NCI-H187 treated with DMSO at 0.1 percent for 48 hours (cell line): ENCODE measurements at regions not wholly inside any gene's neighbourhood (a gene's known extent, or its start where the extent isn't known, plus 50 kb on each side); places are given as distances from the start of the nearest gene placed in this dataset.
"Not testable (repeated sequence)": the region's sequence is repeated elsewhere in the genome, so short reads cannot be mapped to it uniquely, and the experiment has no call there.

Source experiments
- DNase-seq: peaks from one replicate; lab custom pipeline; 2025; lab: John Stamatoyannopoulos, UW

DNA sequence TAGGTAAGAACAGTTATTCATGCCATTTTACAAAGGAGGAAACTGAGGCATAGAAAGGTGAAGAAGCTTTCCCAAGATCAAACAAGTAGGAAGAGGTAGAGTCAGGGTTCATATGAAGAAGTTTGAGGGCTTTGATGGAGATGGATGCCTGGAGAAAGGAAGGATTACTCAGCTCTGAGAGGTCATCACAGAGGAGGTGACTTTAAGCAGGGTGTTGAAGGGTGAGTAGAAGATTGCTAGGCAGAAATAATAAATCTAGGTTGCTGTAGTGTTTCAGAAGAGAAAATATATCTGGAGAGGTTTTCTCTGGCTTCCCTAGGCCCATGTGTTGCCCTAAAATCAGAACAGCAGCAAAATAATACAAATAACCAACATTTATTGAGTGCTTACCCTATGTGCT, 196.3 kb downstream of the PALM2AKAP2 start:
- no peak for DNase-seq

DNA sequence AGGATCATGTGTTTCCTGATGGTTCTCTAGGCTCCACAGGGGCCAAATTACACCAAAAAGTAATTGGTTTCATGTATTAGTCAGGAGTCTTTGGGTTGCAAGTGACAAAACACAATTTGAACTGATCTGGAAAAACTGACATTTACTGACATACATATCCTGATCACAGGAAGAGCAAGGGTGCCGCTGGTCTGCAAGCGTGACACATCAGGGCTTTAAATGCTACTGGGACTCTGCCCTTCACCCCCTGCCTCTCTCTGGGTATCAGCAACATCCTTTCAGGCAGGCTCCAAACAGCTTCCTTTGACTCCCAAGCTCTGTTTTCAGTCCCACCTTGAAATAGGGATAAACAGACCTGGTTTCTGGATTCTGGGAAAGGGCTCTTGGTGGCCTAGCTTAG, 197.5 kb downstream of the PALM2AKAP2 start:
- DNase-seq = no peak

DNA sequence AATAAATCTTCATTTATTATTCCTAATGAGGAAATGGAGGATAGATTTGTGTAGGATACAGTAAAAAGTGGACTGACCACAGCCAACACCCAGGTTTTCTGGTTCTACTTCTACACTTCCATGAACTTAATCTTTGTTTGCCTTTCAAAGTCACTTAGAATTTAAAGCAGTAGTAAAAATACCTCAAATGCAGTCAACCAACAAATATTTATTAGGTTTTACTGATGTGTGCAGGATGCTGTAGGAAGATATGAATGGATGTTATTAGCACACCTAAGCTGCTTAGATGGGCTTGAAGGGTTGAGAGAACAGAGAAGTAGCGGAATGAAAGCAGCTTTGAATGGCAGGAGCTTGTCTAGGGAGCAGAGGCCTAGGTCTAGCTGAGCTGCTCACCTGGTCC, 201.1 kb downstream of the PALM2AKAP2 start:
- no peak for DNase-seq

GRCh38 chr9:109986521-109986991, 206.6 kb downstream of the PALM2AKAP2 start:
- no peak for DNase-seq

GRCh38 chr9:109989296-109989695, 209.3 kb downstream of the PALM2AKAP2 start:
- DNase-seq = no peak

DNA sequence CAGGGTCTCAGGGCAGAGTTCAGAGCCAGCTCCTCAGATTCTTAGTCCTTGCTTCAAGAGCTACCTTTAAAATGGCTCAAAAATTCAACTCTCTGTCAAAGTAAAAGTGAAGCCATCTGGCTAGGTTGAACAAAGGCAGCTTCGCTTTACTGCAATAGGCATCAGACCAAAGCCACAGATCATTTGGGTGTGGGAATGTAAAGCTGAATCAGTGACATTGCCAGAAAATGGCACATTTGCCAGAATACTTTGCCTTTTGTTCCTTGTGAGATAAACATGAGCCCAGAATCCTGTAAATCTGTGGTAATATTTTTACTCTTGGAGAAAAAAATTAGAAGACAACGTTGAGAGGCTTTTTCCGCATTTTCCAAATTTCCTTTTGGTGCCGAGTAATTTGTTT, 210.5 kb downstream of the PALM2AKAP2 start:
- no peak for DNase-seq

- no peak for DNase-seq
These were observed 212.3 kb downstream of the PALM2AKAP2 start for GRCh38 chr9:109992293-109992692.

GRCh38 chr9:109993250-109993978, 213.4 kb downstream of the PALM2AKAP2 start:
- DNase-seq = no peak

DNA sequence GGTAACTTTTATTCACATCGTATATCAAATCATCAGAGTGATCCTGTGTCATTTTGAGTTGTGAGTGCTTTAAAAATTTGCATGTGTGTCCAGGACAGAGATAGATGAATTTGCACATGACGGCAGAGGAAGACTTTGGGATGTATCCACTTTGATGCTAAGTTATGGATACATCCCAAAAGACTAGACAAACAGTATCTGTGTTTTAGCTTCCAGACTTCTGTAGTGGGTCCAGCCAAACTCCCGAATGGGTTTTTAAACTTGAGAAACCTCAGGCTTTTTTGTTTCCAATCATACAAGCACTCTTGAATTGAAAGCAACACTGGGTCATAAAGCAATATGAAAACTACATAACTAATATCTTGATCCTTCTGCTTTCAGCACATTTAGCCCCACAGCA, 213.8 kb downstream of the C9orf152 start:
- no peak for DNase-seq

- no peak for DNase-seq
These were observed 210.9 kb downstream of the C9orf152 start for GRCh38 chr9:109996936-109997580.

GRCh38 chr9:109997682-109998081, 210.3 kb downstream of the C9orf152 start:
- no peak for DNase-seq

GRCh38 chr9:110005521-110005920, 202.4 kb downstream of the C9orf152 start:
- not testable (repeated sequence) for DNase-seq

DNA sequence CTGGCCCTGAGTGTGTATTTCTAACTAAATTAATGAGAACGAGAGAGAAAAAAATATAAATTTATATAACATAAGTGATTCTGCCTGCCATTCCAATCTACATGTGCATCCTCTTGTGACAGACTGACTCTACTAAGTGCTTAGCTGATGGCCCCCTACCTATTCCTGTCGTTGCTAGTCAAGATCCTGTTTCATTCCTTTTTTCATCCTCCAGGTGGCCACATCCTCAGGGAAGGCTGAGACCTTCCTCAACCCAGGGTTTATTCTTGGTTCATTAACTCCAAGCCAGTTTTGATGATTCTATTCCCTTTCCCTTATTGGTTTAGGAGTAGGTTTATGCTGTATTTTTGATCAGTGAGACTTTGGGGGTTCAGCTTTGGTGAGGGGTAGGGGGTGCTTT, 201.3 kb downstream of the C9orf152 start:
- no peak for DNase-seq

DNA sequence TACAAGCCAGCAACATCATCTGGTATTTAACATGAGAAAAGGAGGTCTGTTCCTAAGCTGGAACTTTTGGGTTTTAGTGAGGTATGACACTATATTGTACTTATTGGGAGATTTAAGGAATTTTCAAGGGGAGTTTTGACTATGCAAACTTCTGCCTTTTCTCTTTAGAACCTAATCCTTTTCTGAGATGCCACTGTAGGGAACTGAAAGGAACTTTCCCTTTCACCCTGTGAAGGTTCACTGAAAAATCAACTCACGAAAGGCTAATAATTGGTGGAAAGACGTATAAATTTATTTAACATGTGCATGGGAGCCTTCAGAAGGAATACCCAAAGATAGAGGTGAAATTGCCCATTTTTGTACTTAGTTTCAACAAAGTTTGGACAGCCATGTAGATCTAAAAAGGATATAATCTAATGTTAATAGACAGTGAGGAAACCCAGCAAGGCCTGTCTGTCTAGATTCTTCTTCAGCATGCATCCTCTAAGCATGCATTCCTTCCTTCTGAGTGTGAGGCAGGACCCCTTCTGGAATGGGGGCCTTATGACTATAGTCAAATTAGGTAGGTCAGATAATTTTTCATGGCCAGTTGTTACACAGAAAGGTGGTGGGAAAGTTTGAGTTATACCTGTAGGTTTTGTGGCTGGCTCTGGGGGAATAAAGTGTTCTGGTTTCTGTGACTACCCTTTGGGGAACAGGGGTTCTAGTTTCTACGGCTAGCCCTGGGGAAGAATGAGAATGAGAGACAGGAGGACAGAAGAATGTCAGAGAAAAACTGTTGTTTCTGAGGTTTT, 200.3 kb downstream of the C9orf152 start:
- no peak for DNase-seq

- no peak for DNase-seq
These were observed 199.3 kb downstream of the C9orf152 start for GRCh38 chr9:110008663-110009062.

DNA sequence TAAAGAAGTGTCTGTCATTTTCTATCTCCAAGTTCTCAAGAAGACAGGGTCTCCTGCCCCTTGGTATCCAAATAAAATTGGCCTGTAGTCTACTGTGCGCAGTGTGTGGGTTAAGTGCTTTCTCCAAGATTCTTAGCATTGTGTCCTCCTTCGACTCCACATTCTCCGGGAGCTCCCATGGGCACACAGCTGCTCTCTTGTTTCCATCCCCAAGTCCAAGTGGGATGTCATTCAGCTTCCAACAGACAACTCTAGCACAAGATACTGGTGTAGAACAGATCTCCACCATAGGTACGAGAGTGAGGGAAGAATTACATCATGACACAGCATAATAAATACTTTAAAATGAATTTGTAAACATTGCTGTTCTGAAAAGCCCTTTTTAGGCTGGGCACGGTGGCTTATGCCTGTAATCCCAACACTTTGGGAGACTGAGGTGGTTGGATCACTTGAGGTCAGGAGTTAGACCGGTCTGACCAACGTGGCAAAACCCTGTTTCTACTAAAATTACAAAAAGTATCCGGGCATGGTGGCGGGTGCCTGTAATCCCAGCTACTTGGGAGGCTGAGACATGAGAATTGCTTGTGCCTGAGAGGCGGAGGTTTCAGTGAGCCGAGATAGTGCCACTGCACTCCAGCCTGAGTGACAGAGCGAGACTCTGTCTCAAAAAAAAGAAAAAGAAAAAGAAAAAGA, 196.2 kb downstream of the C9orf152 start:
- no peak for DNase-seq

GRCh38 chr9:110013064-110013463, 194.9 kb downstream of the C9orf152 start:
- no peak for DNase-seq

DNA sequence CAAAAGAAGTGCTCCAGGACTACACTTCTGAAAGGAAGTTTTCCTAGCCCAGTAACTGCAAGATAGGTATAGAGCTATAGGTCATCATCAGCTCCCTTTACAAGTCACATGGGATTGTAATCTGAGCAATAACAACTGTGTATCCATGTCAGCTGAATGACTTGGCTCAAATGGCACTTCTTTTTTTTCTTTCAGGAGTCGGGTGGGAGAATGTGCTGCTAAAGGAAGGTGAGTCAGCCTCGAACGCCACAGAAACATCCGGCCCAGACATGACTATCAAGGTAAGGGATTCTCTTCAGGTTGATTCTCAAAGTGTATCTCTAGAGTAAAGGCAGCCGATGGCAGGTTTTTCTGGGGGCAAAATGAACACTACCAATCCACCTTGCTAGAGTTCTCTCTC, 192.2 kb downstream of the C9orf152 start:
- DNase-seq = no peak

- DNase-seq = no peak
These were observed 191.6 kb downstream of the C9orf152 start for GRCh38 chr9:110016340-110016739.

DNA sequence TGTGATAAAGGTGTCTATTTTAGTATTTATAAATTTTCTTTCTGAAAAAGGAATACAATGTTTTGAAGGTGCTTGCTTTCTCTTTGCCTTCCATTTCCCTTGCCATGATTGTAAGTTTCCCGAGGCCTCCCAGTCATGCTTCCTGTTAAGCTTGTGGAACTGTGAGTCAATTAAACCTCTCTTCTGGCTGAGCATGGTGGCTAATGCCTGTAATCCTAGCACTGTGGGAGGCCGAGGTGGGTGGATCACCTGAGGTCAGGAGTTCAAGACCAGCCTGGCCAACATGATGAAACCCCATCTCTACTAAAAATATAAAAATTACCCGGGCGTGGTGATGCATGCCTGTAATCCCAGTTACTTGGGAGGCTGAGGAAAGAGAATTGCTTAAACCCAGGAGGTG, 187.7 kb downstream of the C9orf152 start:
- DNase-seq = not testable (repeated sequence)

- no peak for DNase-seq
These were observed 186.1 kb downstream of the C9orf152 start for GRCh38 chr9:110021891-110022290.

DNA sequence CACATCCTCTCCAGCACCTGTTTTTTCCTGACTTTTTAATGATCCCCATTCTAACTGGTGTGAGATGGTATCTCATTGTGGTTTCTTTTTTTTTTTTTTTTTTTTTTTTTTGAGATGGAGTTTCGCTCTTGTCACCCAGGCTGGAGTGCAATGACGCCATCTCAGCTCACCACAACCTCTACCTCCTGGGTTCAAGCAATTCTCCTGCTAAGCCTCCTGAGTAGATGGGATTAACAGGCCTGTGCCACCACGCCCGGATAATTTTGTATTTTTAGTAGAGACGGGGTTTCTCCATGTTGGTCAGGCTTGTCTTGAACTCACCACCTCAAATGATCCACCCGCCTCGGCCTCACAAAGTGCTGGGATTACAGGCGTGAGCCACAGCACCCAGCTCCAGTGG, 184.7 kb downstream of the C9orf152 start:
- not testable (repeated sequence) for DNase-seq
